ENCODE measurements at regions not wholly inside any gene's neighbourhood (a gene's known extent, or its start where the extent isn't known, plus 50 kb on each side); places are given as distances from the start of the nearest gene placed in this dataset.

GRCh38 chr13:21957833-21958232 lies 287.0 kb downstream of the FGF9 start:
- no peak overlapping the region for H2AFZ ChIP-seq (ENCODE audit: low read depth, low read length)
- DNase-seq (ENCODE audit: low read depth, low spot score) = no peak

GRCh38 chr13:21960108-21960507 lies 289.2 kb downstream of the FGF9 start:
- Histone ChIP-seq H3K4me3 (replicated peaks in 1 of 3; ENCODE audit: insufficient read depth in 1 of 3, low read depth in 1 of 3, low read length in 3 of 3) (no peak overlapping the region), H4K20me1 (replicated peaks; ENCODE audit: control insufficient read depth, extremely low read depth, insufficient read depth, low read length) (no peaks in the 10 kb centered on the region), H3K27me3 (ENCODE audit: control insufficient read depth in 2 of 2, insufficient read depth in 2 of 2, low read length in 2 of 2) (no peaks in the 10 kb centered on the region), H3K9me1 (replicated peaks; ENCODE audit: control insufficient read depth, extremely low read depth, insufficient read depth, low read length) (no peaks in the 10 kb centered on the region), H2AFZ (ENCODE audit: low read depth, low read length) (no peak overlapping the region), H3K4me1 (ENCODE audit: control insufficient read depth, extremely low read depth, insufficient read depth, low read length) (no peaks in the 10 kb centered on the region), H3K9ac (replicated peaks; ENCODE audit: extremely low read depth, insufficient read depth, low read length) (no peak overlapping the region), H3K9me3 (replicated peaks; ENCODE audit: control insufficient read depth, insufficient read depth, low read length) (peaks cover 3% of the 10 kb centered on the region), H3K27ac (ENCODE audit: insufficient read depth, low read depth, low read length) (no peak overlapping the region), H3K79me2 (ENCODE audit: control insufficient read depth, insufficient read depth, low read length) (no peaks in the 10 kb centered on the region), H3K4me2 (ENCODE audit: insufficient read depth, low read length) (no peak overlapping the region), H3K36me3 (ENCODE audit: control insufficient read depth in 2 of 2, extremely low read depth in 1 of 2, insufficient read depth in 2 of 2, low read length in 2 of 2) (no peaks in the 10 kb centered on the region)
- no TSS peak for BruUV-seq (replicated peaks)
- intact Hi-C loops (cut with micrococcal nuclease) (no loop called here), dilution Hi-C loops (cut with MboI; ENCODE audit: extremely low pct_ligation_motif_present, low sequenced_read_pairs) (no loop called here)
- DNase-seq (ENCODE audit: low read depth, low spot score) (no peak), FAIRE-seq (no peak)
- POLR2A ChIA-PET = no interaction called here
- TF ChIP-seq POLR2AphosphoS5 (IDR thresholded peaks at IDR 0.05; ENCODE audit: insufficient read depth, low read depth, low read length) (no peak), POLR2A (IDR thresholded peaks at IDR 0.05; ENCODE audit: low read depth, low read length) (no peak), JUN (IDR thresholded peaks at IDR 0.05; ENCODE audit: borderline replicate concordance, insufficient read depth, insufficient read length, low read depth) (no peak), GATA2 (IDR thresholded peaks at IDR 0.05; ENCODE audit: insufficient read depth, insufficient read length, low read depth, low read length) (no peak), EZH2 (IDR thresholded peaks at IDR 0.05; ENCODE audit: borderline replicate concordance, low read depth, low read length, severe bottlenecking) (no peak), MAX (IDR thresholded peaks at IDR 0.05; ENCODE audit: insufficient read depth, insufficient read length) (no peak), MYC (IDR thresholded peaks at IDR 0.05; ENCODE audit: low read depth, low read length) (no peak), FOS (IDR thresholded peaks at IDR 0.05; ENCODE audit: borderline replicate concordance, insufficient read depth, low read length) (no peak), CTCF (IDR thresholded peaks at IDR 0.05; ENCODE audit: extremely low read depth in 1 of 2, insufficient read depth in 1 of 2, low read depth in 1 of 2, low read length in 2 of 2) (no peak)
- CTCF ChIA-PET = no interaction called here

More at GRCh38 chr13:21957833-21958232, 287.0 kb downstream of the FGF9 start:
- Histone ChIP-seq H3K9me1 (replicated peaks; ENCODE audit: control insufficient read depth, extremely low read depth, insufficient read depth, low read length) (no peaks in the 10 kb centered on the region), H3K27ac (ENCODE audit: insufficient read depth, low read depth, low read length) (no peak overlapping the region), H3K9me3 (replicated peaks; ENCODE audit: control insufficient read depth, insufficient read depth, low read length) (no peaks in the 10 kb centered on the region), H4K20me1 (replicated peaks; ENCODE audit: control insufficient read depth, extremely low read depth, insufficient read depth, low read length) (no peaks in the 10 kb centered on the region), H3K9ac (replicated peaks; ENCODE audit: extremely low read depth, insufficient read depth, low read length) (no peak overlapping the region), H3K4me2 (ENCODE audit: insufficient read depth, low read length) (no peak overlapping the region), H3K79me2 (ENCODE audit: control insufficient read depth, insufficient read depth, low read length) (no peaks in the 10 kb centered on the region), H3K27me3 (ENCODE audit: control insufficient read depth in 2 of 2, insufficient read depth in 2 of 2, low read length in 2 of 2) (no peaks in the 10 kb centered on the region), H3K4me3 (replicated peaks in 1 of 3; ENCODE audit: insufficient read depth in 1 of 3, low read depth in 1 of 3, low read length in 3 of 3) (no peak overlapping the region), H3K4me1 (ENCODE audit: control insufficient read depth, extremely low read depth, insufficient read depth, low read length) (no peaks in the 10 kb centered on the region), H3K36me3 (ENCODE audit: control insufficient read depth in 2 of 2, extremely low read depth in 1 of 2, insufficient read depth in 2 of 2, low read length in 2 of 2) (no peaks in the 10 kb centered on the region)
- FAIRE-seq = no peak
- BruUV-seq (replicated peaks) = no TSS peak
- intact Hi-C loops (cut with micrococcal nuclease) (no loop called here), dilution Hi-C loops (cut with MboI; ENCODE audit: extremely low pct_ligation_motif_present, low sequenced_read_pairs) (no loop called here)
- no peak for TF ChIP-seq EZH2 (IDR thresholded peaks at IDR 0.05; ENCODE audit: borderline replicate concordance, low read depth, low read length, severe bottlenecking)
- TF ChIP-seq GATA2 (IDR thresholded peaks at IDR 0.05; ENCODE audit: insufficient read depth, insufficient read length, low read depth, low read length) = no peak
- no peak for TF ChIP-seq MAX (IDR thresholded peaks at IDR 0.05; ENCODE audit: insufficient read depth, insufficient read length)
- TF ChIP-seq MYC (IDR thresholded peaks at IDR 0.05; ENCODE audit: low read depth, low read length) = no peak
- ChIA-PET CTCF (no interaction called here), POLR2A (no interaction called here)

Data from endothelial cell of umbilical vein (primary cell).